CD4-positive, alpha-beta T cell treated with Interferon gamma for 1 hour (primary cell): ENCODE measurements at regions not wholly inside any gene's neighbourhood (a gene's known extent, or its start where the extent isn't known, plus 50 kb on each side); places are given as distances from the start of the nearest gene placed in this dataset.

Source experiments
- DNase-seq: peaks from one replicate; pipeline ENCODE4 v3.0.0-alpha.2; 2020

GRCh38 chr6:100267721-100268123 is 197.0 kb downstream of the SIM1 start:
- DNase-seq, result no peak

DNA sequence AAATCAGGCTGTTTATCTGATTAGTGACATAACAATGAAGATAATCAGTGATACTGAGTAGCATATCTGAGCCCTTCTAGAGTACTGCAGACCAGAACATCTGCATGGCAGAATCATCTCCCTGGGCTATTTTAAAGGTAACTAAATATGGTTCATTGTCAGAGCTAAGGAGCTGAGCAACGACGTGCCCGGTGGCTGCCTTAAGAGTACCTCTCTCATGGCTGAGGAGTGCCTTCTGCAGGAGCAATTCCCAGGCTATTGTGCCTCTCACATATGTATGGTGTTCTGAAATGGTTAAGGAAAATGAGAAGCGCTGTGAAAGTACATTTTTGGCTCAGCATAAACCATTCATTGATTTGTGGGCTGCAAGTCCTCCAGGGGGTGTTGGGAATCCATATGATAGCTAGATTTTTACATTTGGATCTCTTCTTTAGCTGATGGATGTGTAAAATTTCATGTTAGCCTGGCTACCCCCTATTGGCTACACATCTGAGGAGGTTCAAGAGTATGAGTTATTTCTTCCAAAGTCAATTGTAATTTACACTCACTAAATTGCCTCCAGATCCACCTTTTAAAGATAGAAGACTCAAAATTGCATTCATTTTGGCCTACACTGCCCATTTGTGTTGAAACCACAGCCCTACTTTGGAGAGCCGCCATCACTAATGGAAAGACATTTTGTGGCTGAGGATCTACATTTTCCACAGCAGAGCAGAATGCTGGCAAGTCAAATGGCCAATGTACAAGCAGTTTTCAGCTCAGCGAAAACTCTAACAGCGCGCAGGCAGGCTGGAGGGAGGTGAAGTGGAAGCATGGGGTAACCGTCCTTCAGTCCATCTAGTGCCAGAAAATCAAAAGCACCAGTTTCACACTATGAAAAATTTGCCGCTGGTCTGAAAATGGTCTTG is 198.0 kb downstream of the SIM1 start:
- no peak for DNase-seq

GRCh38 chr6:100262086-100262485 is 202.6 kb downstream of the SIM1 start:
- DNase-seq, result no peak

GRCh38 chr6:100261486-100261885 is 203.2 kb downstream of the SIM1 start:
- no peak for DNase-seq

- no peak for DNase-seq
These were observed 204.1 kb downstream of the SIM1 start for GRCh38 chr6:100260584-100260983.

DNA sequence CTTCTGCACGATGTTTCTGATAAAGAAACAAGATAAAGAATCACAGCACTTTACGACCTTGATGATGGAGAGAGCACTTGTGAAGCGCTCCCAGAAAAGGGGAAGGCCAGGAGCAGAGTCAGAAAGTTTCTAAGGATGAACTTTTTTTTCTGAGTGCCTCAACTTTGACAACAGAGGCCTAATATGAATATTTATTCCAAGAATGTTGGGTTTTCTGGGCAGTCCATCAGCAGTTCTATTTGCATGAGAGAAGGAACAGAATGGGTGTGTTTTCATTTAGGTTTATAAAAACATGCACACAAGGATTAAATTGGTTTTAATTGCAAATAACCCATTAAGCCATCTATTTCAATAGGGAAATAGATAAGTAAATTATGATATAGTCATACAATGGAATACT is 204.9 kb downstream of the SIM1 start:
- no peak for DNase-seq

GRCh38 chr6:100258752-100259151 is 206.0 kb downstream of the SIM1 start:
- DNase-seq, result no peak

DNA sequence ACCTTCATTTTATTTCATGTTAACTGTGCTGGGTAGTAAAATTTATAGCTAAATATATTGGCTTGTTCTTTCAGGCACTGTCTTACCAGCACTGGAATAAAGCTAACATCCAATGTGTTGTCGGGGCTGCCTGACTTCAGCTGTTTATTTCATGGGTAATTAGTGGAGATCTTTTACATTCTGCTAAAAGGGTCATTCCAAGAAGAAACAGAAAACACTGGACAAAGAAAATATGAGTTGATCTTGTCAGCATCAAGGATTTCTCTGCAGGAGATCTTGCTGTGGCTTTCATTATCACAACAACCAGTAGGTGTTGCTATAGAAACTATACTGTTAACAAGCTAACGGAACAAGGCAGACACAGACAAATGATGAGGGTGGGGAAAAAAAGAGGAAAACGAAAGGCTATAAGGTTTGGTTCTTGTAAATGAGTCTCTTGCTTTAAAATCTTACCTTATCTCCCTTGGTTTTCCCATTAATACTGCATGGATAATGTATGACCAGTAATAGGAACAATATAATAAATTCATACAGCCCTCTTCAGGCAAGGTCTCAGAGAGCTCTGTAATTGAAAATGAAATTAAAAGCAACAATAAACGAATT is 206.8 kb downstream of the SIM1 start:
- DNase-seq, result no peak

DNA sequence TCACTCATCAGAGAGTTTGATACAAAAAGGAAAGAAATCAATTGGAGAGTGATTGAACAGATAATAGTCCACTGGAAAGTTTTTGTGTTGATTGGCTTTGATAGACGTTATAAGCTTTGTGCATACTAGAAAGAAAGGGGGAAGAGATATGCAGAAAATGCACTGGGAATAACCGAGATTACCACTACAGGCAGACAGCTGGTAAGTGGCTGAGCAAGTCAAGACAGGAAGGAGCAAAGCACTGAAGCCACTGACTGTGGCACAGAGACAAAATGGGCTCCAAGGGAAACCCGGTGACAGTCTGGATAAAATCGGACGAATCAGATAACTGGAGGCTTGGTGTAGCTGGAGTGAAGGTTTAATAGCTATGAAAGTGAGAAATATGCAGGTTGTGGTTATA is 209.0 kb downstream of the SIM1 start:
- no peak for DNase-seq

GRCh38 chr6:100247123-100247522 is 217.6 kb downstream of the SIM1 start:
- DNase-seq, result no peak

DNA sequence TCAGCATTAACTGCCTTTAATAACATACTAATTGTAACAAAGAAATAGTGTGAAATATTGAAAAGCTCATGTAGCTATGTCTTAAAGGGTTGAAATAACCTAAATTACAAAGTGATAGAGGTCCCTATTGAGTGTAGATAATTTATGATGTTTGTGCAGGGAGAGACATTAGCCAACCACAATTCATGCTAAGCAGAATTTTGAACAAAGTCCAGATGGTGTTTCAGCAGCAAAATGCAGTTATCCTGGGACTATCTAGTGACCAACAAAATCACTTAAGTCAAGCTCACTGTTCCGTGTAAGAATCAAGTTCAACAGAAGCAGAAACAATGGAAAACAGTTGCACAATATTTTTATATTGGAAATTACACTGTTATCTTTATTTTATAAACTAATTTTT is 218.5 kb downstream of the SIM1 start:
- no peak for DNase-seq

GRCh38 chr6:100240798-100241197 is 223.9 kb downstream of the SIM1 start:
- no peak for DNase-seq

DNA sequence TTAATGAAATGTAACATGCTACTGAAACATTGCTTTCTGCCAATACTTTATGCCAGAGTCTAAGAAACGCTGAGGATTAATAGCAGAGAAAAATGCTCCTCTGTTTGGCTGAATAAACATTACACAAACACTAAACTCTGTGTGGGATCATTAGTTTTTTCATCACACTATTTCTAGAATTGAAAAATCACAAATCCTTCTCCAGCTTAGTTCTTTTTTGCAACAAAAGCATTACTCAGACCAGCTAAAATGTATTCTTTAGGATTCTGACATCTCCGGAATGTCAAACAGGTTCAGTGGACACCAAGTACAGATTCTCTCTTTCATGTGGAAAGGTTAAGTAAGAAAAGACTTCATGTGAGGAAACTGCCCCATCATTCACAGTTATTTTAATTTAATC is 226.9 kb downstream of the SIM1 start:
- no peak for DNase-seq

- DNase-seq, result no peak
These were observed 228.3 kb downstream of the SIM1 start for GRCh38 chr6:100236389-100236788.

GRCh38 chr6:100235631-100236030 is 229.1 kb downstream of the SIM1 start:
- DNase-seq, result no peak

DNA sequence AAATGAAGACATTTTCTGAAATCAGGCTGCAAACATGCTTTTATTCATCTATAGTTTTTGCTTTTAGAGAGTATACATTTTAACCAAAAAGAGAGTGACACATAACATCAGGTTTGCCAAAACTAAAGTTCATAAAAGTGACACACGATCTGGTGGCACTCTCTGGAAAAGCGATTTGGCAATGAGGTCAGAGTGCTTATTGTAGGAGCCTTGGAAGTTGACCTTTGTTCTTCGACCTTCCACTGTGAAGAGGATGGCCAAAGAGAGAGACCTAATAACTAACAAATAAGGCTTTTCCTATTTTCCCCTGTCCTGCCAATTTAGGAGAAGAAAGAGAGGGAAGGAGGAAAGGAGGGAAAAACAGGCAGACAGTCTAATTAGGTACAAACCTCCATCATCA is 230.1 kb downstream of the SIM1 start:
- no peak for DNase-seq

DNA sequence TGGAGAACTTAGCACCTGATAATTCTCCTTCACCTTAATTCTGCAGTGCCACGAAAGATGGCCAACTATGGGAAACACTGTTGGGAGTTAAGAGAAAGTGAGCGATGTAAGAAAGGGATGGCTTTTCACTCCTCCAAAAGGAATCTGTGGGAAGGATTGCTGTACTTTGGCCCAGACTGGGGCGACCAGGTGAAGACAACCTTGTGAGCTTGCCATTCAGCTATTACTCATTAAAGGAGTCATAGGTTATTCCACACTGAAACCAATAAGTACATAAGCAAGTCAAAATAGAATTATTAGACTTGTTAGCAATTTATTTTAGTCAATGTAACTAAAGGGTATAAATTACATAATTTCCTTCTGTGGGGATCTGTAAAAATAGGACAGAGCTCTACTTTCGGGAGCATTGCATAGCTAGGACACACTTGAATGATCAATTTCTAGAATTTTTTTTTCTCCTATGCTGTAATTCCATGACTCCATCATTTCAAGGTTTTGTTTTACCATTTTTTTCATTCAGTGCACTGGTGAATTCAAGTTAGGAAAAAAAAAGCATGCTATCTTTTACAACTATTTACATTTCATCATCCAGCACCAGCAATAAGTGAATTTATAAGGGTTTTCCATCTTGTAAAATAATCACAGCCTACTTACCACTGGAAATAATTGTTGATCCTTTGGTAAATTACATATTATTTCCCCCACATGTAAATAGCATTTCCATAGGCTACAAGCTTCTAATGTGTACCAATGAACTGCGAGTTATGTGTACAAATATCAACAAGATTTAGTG is 231.7 kb downstream of the SIM1 start:
- DNase-seq, result no peak

DNA sequence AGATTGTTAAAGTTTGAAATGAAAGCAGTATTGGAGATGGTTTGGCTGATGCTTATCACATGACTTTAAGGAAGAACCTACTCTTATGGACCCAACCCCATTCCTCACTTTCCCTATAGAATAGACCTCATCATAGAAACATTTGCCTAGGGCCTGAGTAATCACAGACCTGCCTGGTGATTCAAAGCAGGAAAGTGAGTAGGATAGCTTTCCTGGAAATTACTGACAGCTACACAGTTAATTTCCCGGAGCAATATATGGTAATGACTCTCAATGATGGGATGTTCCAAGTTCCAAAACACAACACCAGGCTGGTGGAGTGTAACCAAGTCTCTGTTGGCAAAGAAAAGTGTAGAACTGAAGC is 233.8 kb downstream of the SIM1 start:
- no peak for DNase-seq

DNA sequence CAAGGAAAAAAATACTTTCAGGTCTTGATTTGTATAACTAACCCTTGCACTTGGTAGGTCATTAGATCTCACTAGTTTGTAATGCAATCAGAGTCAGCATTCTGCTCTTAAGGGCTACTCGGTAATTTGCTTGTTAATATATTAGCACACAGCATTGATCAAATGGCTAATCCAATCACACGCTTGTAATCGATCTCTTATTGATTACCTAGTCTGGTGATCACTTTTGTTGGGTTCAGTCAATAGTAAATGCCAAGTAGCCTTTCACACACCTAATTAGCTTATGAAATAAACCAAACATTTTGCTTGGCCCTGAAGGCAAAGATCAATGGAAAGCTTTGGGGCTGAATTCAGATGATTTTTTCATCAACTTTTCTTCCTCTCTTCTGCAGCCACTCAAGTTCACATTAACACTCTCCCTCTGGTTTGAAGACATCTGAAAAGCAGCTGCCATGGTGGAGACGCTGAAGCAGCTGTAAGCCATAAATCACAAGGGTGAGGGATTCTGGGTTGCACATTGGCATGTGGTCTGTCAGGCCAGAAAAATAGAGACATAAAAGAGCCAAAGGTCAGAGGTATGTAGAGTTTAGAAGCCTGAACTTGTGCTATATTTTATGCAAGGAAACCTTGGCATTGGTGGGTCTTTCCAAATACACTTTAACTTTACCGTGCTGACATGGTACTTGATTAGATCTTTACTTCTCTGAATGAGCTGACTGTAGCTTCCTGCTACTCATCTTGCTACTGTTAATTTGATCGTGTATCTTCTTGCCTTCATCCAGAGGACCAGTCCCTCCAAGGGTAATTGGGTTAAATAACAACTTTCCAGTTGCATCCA is 234.4 kb downstream of the SIM1 start:
- no peak for DNase-seq

DNA sequence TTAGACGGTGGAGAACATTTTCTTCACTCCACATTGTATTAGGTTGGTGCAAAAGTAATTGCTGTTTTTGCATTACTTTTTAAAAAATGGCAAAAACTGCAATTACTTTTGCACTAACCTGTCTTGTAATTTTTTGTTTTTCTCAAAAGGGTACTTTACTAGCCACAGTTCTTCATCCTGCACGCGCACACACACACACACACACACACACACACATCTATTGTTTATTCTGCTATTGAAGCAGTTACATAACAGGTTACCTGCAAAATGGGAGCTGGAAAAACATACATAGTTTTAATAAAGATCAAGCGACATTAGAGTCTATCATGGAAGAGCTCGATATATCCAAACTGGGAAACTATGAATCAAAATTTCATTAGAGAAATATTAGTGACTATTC is 235.2 kb downstream of the SIM1 start:
- DNase-seq, result no peak

GRCh38 chr6:100228834-100229441 is 234.9 kb upstream of the MCHR2 start:
- DNase-seq, result peak; percentile 43

- no peak for DNase-seq
These were observed 234.4 kb upstream of the MCHR2 start for GRCh38 chr6:100228437-100228833.
